Progenitor cell of endocrine pancreas (in vitro differentiated cells): ENCODE measurements at regions not wholly inside any gene's neighbourhood (a gene's known extent, or its start where the extent isn't known, plus 50 kb on each side); places are given as distances from the start of the nearest gene placed in this dataset.

Source experiments
- DNase-seq: peaks from one replicate; pipeline ENCODE4 v3.0.0; 2021; ENCODE audit warnings: low spot score; ENCODE audit not compliant: unreplicated experiment
- H3K27ac Mint-ChIP-seq: 2 replicates; pipeline ENCODE4 v1.8.0; 2021; ENCODE audit warnings: mild to moderate bottlenecking, moderate library complexity, mixed read lengths
- H3K27me3 Mint-ChIP-seq: 2 replicates; pipeline ENCODE4 v1.8.0; 2021; ENCODE audit warnings: mixed read lengths
- H3K36me3 Mint-ChIP-seq: 2 replicates; pipeline ENCODE4 v1.8.0; 2022; ENCODE audit warnings: mixed read lengths; ENCODE audit not compliant: insufficient read depth
- H3K4me1 Mint-ChIP-seq: 2 replicates; pipeline ENCODE4 v1.8.0; 2021; ENCODE audit warnings: low read depth, mixed read lengths
- H3K4me3 Mint-ChIP-seq: 2 replicates; pipeline ENCODE4 v1.8.0; 2021; ENCODE audit warnings: low read depth, mild to moderate bottlenecking, moderate library complexity, mixed read lengths
- H3K9me3 Mint-ChIP-seq: 2 replicates; pipeline ENCODE4 v1.8.0; 2021; ENCODE audit warnings: low read depth, mixed read lengths
- TF ChIP-seq, protein P1 (sequence below): fragments of 200-600 bp; sonication (generic); IDR thresholded peaks from one replicate; pipeline ENCODE4 v1.5.0; 2021; ENCODE audit warnings: antibody characterized with exemption, mild to moderate bottlenecking; ENCODE audit not compliant: unreplicated experiment

DNA sequence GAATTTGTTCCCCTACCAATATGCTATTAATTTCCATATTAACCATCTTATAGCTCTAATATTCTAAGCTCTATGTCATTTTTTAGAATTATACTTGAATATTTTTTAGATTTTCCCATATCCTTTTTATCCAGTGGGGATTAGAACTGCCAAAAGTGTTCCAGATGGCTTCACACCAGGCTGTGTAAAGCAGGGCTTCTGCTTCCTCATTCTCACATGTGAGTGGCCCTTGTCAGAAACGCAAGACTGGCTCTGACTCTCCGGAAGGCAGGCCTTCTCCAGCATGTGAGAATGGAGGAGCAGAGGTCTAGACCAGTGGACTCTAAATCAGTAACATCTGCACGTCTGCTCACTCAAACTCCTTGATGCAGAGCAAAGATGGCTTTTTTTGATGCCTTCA is 650.1 kb downstream of the FGF9 start:
- Mint-ChIP-seq H3K4me1 (no peaks in the 10 kb centered on the region), H3K9me3 (peaks cover 5% of the 10 kb centered on the region), H3K4me3 (no peak overlapping the region), H3K36me3 (no peaks in the 10 kb centered on the region), H3K27me3 (no peaks in the 10 kb centered on the region), H3K27ac (no peak overlapping the region)
- TF ChIP-seq, protein P1, sequence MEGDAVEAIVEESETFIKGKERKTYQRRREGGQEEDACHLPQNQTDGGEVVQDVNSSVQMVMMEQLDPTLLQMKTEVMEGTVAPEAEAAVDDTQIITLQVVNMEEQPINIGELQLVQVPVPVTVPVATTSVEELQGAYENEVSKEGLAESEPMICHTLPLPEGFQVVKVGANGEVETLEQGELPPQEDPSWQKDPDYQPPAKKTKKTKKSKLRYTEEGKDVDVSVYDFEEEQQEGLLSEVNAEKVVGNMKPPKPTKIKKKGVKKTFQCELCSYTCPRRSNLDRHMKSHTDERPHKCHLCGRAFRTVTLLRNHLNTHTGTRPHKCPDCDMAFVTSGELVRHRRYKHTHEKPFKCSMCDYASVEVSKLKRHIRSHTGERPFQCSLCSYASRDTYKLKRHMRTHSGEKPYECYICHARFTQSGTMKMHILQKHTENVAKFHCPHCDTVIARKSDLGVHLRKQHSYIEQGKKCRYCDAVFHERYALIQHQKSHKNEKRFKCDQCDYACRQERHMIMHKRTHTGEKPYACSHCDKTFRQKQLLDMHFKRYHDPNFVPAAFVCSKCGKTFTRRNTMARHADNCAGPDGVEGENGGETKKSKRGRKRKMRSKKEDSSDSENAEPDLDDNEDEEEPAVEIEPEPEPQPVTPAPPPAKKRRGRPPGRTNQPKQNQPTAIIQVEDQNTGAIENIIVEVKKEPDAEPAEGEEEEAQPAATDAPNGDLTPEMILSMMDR: no peak
- DNase-seq: no peak

DNA sequence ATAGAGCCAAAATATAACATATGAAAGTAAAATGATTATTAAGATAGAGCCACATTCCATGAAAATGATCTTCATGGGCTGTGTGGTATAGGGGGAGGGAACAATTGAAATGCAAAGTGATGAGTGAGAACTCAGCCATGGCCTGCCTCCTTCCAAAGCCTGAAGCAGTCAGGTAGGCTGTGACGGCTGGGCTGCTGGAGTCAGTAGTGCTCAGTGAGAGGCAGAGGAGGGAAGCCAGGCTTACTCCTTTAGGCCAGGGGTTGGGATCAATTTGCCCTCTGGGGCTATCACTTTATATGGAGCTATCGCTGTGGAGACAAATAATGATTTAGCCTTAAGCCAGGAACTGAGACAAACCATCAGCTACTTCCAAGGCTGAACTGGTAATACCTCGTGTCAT is 654.9 kb downstream of the FGF9 start:
- Mint-ChIP-seq H3K36me3 (no peaks in the 10 kb centered on the region), H3K27me3 (no peaks in the 10 kb centered on the region), H3K4me3 (no peak overlapping the region), H3K27ac (no peak overlapping the region), H3K9me3 (peaks cover 5% of the 10 kb centered on the region), H3K4me1 (no peaks in the 10 kb centered on the region)
- TF ChIP-seq, protein P1: no peak
- DNase-seq: no peak

DNA sequence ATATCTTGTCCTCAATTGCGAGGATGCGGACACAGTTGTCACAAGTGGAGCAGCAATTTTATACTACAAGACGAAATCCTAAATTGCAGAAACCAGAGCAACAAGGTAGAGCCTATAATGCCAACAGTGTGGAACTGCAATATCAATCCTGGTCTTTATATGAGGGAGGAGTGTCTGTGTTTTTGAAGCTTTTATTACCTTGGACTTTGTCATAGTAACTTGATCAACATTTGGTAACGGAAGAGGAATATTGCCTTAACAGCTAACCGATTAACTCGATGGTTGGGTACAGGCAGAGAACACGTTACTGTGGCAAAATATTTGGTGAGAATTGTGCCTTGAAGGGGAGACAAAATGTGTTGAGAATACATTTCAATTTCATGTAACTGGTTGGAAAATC is 661.5 kb downstream of the FGF9 start:
- H3K27me3 Mint-ChIP-seq: no peaks in the 10 kb centered on the region
- DNase-seq: no peak
- TF ChIP-seq, protein P1: no peak
- H3K4me3 Mint-ChIP-seq: no peak overlapping the region
- no peaks in the 10 kb centered on the region for H3K4me1 Mint-ChIP-seq
- no peak overlapping the region for H3K27ac Mint-ChIP-seq
- peaks cover 1% of the 10 kb centered on the region for H3K36me3 Mint-ChIP-seq
- H3K9me3 Mint-ChIP-seq: no peaks in the 10 kb centered on the region

DNA sequence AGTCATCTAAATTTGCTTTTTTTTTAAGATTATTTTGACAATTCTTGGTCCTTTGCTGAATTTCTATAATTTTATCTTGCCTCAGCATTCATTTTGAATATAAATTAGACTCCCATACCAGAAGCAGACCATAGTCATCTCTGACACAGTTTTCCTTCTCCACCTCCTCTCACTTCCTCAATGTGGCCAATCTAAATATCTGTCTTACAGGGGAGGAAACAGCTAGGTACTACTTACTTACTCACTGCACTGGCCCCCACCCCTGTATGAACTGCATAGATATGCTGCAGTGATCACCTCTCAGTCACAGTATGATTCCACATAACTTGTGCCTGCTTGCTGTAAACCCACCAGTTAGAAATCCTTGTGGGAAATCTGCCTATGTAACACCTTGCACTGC is 665.6 kb downstream of the FGF9 start:
- Mint-ChIP-seq H3K27me3 (no peaks in the 10 kb centered on the region), H3K4me1 (no peaks in the 10 kb centered on the region), H3K9me3 (peaks cover 9% of the 10 kb centered on the region), H3K27ac (no peak overlapping the region), H3K4me3 (no peak overlapping the region), H3K36me3 (peaks cover 4% of the 10 kb centered on the region)
- no peak for DNase-seq
- TF ChIP-seq, protein P1: no peak

DNA sequence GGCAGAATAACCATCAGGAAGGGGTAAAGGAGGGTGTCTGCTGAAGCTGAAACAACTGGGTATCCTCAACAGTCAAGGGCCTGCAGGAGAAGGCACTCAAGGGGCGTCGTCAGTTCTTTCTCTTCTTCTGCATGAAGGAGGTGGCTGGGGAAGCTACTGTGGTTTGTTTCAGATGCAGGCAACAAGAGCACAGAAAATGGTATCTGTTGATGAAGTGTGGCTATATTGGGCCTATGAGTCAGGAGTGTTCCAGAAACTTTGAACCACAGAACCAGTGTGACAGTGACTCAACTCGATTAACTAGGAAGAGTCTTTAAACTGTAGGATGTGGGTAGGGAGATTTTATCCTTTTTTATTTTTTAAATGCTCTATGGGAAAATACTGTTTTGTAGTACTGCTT is 686.3 kb downstream of the FGF9 start:
- H3K27me3 Mint-ChIP-seq: no peaks in the 10 kb centered on the region
- H3K9me3 Mint-ChIP-seq: peaks cover 15% of the 10 kb centered on the region
- no peak overlapping the region for H3K4me3 Mint-ChIP-seq

More for the DNA sequence above, 686.3 kb downstream of the FGF9 start:
- Mint-ChIP-seq H3K27ac (no peak overlapping the region), H3K4me1 (no peaks in the 10 kb centered on the region), H3K36me3 (peaks cover 2% of the 10 kb centered on the region)
- TF ChIP-seq, protein P1: no peak
- DNase-seq: no peak
